ENCODE measurements at regions not wholly inside any gene's neighbourhood (a gene's known extent, or its start where the extent isn't known, plus 50 kb on each side); places are given as distances from the start of the nearest gene placed in this dataset.

GRCh38 chr6:165002866-165003265 is 306.5 kb downstream of the C6orf118 start:
- no peak overlapping the region for H3K4me3 ChIP-seq (ENCODE audit: low read depth, low read length)
- H3K27me3 Mint-ChIP-seq (ENCODE audit: insufficient read depth, unreplicated experiment), result no peaks in the 10 kb centered on the region
- no peak overlapping the region for H3K27ac Mint-ChIP-seq (ENCODE audit: unreplicated experiment)
- H3K36me3 ChIP-seq (ENCODE audit: control insufficient read depth, insufficient read depth, low read length), result no peaks in the 10 kb centered on the region
- H3K9me3 ChIP-seq, result peaks cover 6% of the 10 kb centered on the region; the same call in 1 of the 2 replicates
- no peaks in the 10 kb centered on the region for H3K4me1 ChIP-seq
- POLR2A ChIA-PET, result no interaction called here
- H3K4me1 Mint-ChIP-seq (ENCODE audit: low read depth, unreplicated experiment), result no peaks in the 10 kb centered on the region
- no peak for DNase-seq
- TF ChIP-seq CTCF (IDR thresholded peaks at IDR 0.05; ENCODE audit: insufficient read depth in 1 of 2, low read depth in 1 of 2, low read length in 1 of 2, severe bottlenecking in 1 of 2, unreplicated experiment in 1 of 2), result no peak
- CTCF ChIA-PET, result no interaction called here
- no peak overlapping the region for H3K4me3 Mint-ChIP-seq (ENCODE audit: unreplicated experiment)
- no peaks in the 10 kb centered on the region for H3K36me3 Mint-ChIP-seq (ENCODE audit: insufficient read depth, unreplicated experiment)
- H3K9me3 Mint-ChIP-seq (ENCODE audit: unreplicated experiment), result peaks cover 18% of the 10 kb centered on the region
- H3K27me3 ChIP-seq (replicated peaks; ENCODE audit: control insufficient read depth, insufficient read depth, low read length), result no peaks in the 10 kb centered on the region
- BruUV-seq (replicated peaks), result no TSS peak
- intact Hi-C loops (cut with micrococcal nuclease; ENCODE audit: unreplicated experiment), result no loop called here

GRCh38 chr6:165002358-165002757 is 307.0 kb downstream of the C6orf118 start:
- Histone ChIP-seq H3K9me3 (peaks cover 6% of the 10 kb centered on the region; the same call in 1 of the 2 replicates), H3K4me1 (no peaks in the 10 kb centered on the region), H3K4me3 (ENCODE audit: low read depth, low read length) (no peak overlapping the region), H3K27me3 (replicated peaks; ENCODE audit: control insufficient read depth, insufficient read depth, low read length) (no peaks in the 10 kb centered on the region), H3K36me3 (ENCODE audit: control insufficient read depth, insufficient read depth, low read length) (no peaks in the 10 kb centered on the region)
- Mint-ChIP-seq H3K36me3 (ENCODE audit: insufficient read depth, unreplicated experiment) (no peaks in the 10 kb centered on the region), H3K27ac (ENCODE audit: unreplicated experiment) (no peak overlapping the region), H3K4me3 (ENCODE audit: unreplicated experiment) (no peak overlapping the region), H3K9me3 (ENCODE audit: unreplicated experiment) (peaks cover 22% of the 10 kb centered on the region), H3K27me3 (ENCODE audit: insufficient read depth, unreplicated experiment) (no peaks in the 10 kb centered on the region), H3K4me1 (ENCODE audit: low read depth, unreplicated experiment) (no peaks in the 10 kb centered on the region)
- ChIA-PET POLR2A (no interaction called here), CTCF (no interaction called here)
- no TSS peak for BruUV-seq (replicated peaks)
- no peak for TF ChIP-seq CTCF (IDR thresholded peaks at IDR 0.05; ENCODE audit: insufficient read depth in 1 of 2, low read depth in 1 of 2, low read length in 1 of 2, severe bottlenecking in 1 of 2, unreplicated experiment in 1 of 2)
- intact Hi-C loops (cut with micrococcal nuclease; ENCODE audit: unreplicated experiment), result no loop called here
- no peak for DNase-seq

DNA sequence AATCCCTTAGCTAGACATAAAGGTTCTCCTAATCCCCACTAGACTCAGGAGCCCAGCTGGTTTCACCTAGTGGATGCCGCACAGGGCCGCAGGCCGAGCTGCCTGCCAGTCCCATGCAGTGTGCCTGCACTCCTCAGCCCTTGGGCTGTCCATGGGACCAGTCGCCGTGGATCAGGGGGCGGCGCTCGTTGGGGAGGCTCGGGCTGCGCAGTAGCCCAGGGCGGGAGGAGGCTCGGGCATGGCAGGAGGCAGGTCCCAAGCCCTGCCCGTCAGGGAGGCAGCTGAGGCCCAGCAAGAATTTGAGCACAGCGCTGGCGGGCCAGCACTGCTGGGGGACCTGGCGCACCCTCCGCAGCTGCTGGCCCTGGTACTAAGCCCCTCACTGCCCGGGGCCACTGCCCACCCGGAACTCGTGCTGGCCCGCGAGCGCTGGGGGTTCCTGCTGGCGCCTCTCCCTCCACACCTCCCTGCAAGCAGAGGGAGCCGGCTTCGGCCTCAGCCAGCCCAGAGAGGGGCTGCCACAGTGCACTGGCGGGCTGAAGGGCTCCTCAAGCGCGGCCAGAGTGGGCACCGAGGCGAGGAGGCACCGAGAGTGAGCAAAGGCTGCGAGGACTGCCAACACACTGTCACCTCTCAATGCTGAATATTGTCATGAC is 307.8 kb downstream of the C6orf118 start:
- BruUV-seq (replicated peaks), result no TSS peak
- no peaks in the 10 kb centered on the region for H3K4me1 Mint-ChIP-seq (ENCODE audit: low read depth, unreplicated experiment)

More for the DNA sequence above, 307.8 kb downstream of the C6orf118 start:
- peaks cover 22% of the 10 kb centered on the region for H3K9me3 Mint-ChIP-seq (ENCODE audit: unreplicated experiment)
- Histone ChIP-seq H3K4me3 (ENCODE audit: low read depth, low read length) (no peak overlapping the region), H3K27me3 (replicated peaks; ENCODE audit: control insufficient read depth, insufficient read depth, low read length) (no peaks in the 10 kb centered on the region), H3K9me3 (peaks cover 6% of the 10 kb centered on the region; the same call in 1 of the 2 replicates), H3K36me3 (ENCODE audit: control insufficient read depth, insufficient read depth, low read length) (no peaks in the 10 kb centered on the region), H3K4me1 (no peaks in the 10 kb centered on the region)
- CTCF ChIA-PET, result interaction anchor here (0.6 kb wide), 1 partner anchor 16 kb away, joined by 3 read pairs; no protein-coding TSS in a partner anchor
- no peak for DNase-seq
- H3K4me3 Mint-ChIP-seq (ENCODE audit: unreplicated experiment), result no peak overlapping the region
- no peak for TF ChIP-seq CTCF (IDR thresholded peaks at IDR 0.05; ENCODE audit: insufficient read depth in 1 of 2, low read depth in 1 of 2, low read length in 1 of 2, severe bottlenecking in 1 of 2, unreplicated experiment in 1 of 2)
- H3K36me3 Mint-ChIP-seq (ENCODE audit: insufficient read depth, unreplicated experiment), result no peaks in the 10 kb centered on the region
- intact Hi-C loops (cut with micrococcal nuclease; ENCODE audit: unreplicated experiment), result no loop called here
- no peak overlapping the region for H3K27ac Mint-ChIP-seq (ENCODE audit: unreplicated experiment)
- no peaks in the 10 kb centered on the region for H3K27me3 Mint-ChIP-seq (ENCODE audit: insufficient read depth, unreplicated experiment)
- POLR2A ChIA-PET, result no interaction called here

Measured in Caco-2 (cell line).